ENCODE measurements at regions not wholly inside any gene's neighbourhood (a gene's known extent, or its start where the extent isn't known, plus 50 kb on each side); places are given as distances from the start of the nearest gene placed in this dataset.

- TF ChIP-seq ZNF512 (CRISPR knock-in tag; IDR thresholded peaks at IDR 0.05; ENCODE audit: borderline replicate concordance) (no peak), PREB (CRISPR knock-in tag; IDR thresholded peaks at IDR 0.05; ENCODE audit: borderline replicate concordance) (no peak), CREM (CRISPR knock-in tag; IDR thresholded peaks at IDR 0.05) (no peak)
These were observed 55.7 kb upstream of the RELN start (continued) for GRCh38 chr7:104045183-104045582.

DNA sequence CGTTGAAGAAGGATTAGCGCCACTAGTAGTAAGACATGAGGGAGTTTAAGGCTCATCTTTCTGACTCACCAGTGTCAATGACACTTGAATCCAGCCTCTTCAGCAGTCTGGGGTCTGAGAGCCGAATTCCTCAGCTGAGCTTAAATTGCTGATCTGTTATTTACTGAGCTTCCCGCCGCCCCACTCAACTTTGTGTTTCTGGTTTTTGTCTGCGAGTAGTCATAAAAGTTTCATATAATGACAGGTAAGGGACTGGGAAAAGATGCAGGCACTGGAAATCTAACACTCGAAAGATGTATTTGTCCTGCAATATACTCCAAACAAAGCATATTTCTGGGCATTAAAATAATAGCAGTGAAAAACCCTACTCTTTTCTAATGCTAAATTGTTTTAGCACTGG lies 51.2 kb upstream of the RELN start:
- no peak overlapping the region for H3K4me3 Mint-ChIP-seq

DNA sequence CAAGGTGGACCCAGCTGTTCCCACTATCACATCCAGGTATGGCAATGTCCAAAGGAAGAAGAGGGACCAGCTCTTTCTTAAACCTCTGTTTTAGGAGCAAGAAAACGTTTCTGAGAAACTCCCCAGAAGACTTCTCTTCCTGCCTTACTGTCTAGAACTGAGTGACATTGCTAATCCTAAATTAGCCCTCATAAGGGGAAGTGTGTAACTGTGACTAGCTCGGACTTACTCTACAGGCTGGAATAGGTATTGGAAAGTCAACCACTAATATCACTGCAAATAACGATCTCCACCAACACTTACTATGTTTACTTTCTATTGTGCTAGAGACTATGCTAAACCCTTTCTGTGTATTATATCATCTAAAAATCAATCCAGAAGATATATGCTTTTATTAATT lies 49.9 kb upstream of the RELN start:
- H3K9me3 Mint-ChIP-seq, result peaks cover 11% of the 10 kb centered on the region
- ChIA-PET CTCF (no interaction called here), POLR2A (no interaction called here)
- ATAC-seq (no peak), DNase-seq (ENCODE audit: low spot score) (no peak)
- peaks cover 5% of the 10 kb centered on the region; the same call in 1 of the 2 replicates for H3K4me1 Mint-ChIP-seq
- no peak overlapping the region for H3K27ac Mint-ChIP-seq
- peaks cover 7% of the 10 kb centered on the region for H3K36me3 Mint-ChIP-seq
- H3K4me3 Mint-ChIP-seq, result no peak overlapping the region
- H3K27me3 Mint-ChIP-seq (ENCODE audit: low read depth), result no peaks in the 10 kb centered on the region
- no peak for TF ChIP-seq MLX (CRISPR knock-in tag; IDR thresholded peaks at IDR 0.05)
- no peak for TF ChIP-seq NFATC4 (CRISPR knock-in tag; IDR thresholded peaks at IDR 0.05)
- TF ChIP-seq, protein P1, sequence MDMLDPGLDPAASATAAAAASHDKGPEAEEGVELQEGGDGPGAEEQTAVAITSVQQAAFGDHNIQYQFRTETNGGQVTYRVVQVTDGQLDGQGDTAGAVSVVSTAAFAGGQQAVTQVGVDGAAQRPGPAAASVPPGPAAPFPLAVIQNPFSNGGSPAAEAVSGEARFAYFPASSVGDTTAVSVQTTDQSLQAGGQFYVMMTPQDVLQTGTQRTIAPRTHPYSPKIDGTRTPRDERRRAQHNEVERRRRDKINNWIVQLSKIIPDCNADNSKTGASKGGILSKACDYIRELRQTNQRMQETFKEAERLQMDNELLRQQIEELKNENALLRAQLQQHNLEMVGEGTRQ (CRISPR knock-in tag; IDR thresholded peaks at IDR 0.05), result no peak
- TF ChIP-seq ZNF396 (CRISPR knock-in tag; IDR thresholded peaks at IDR 0.05; ENCODE audit: borderline replicate concordance), result no peak
- no peak for TF ChIP-seq JUN (CRISPR knock-in tag; IDR thresholded peaks at IDR 0.05)
- no peak for TF ChIP-seq IRF1 (CRISPR knock-in tag; IDR thresholded peaks at IDR 0.05)
- TF ChIP-seq JAZF1 (CRISPR knock-in tag; IDR thresholded peaks at IDR 0.05), result no peak
- TF ChIP-seq E2F5 (CRISPR knock-in tag; IDR thresholded peaks at IDR 0.05), result no peak
- TF ChIP-seq, protein P2, sequence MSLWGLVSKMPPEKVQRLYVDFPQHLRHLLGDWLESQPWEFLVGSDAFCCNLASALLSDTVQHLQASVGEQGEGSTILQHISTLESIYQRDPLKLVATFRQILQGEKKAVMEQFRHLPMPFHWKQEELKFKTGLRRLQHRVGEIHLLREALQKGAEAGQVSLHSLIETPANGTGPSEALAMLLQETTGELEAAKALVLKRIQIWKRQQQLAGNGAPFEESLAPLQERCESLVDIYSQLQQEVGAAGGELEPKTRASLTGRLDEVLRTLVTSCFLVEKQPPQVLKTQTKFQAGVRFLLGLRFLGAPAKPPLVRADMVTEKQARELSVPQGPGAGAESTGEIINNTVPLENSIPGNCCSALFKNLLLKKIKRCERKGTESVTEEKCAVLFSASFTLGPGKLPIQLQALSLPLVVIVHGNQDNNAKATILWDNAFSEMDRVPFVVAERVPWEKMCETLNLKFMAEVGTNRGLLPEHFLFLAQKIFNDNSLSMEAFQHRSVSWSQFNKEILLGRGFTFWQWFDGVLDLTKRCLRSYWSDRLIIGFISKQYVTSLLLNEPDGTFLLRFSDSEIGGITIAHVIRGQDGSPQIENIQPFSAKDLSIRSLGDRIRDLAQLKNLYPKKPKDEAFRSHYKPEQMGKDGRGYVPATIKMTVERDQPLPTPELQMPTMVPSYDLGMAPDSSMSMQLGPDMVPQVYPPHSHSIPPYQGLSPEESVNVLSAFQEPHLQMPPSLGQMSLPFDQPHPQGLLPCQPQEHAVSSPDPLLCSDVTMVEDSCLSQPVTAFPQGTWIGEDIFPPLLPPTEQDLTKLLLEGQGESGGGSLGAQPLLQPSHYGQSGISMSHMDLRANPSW (CRISPR knock-in tag; conservative IDR thresholded peaks at IDR 0.05; ENCODE audit: low read depth), result no peak
- TF ChIP-seq MAX (CRISPR knock-in tag; IDR thresholded peaks at IDR 0.05), result no peak
- no peak for TF ChIP-seq NR2C2 (CRISPR knock-in tag; IDR thresholded peaks at IDR 0.05)

More for the DNA sequence above, 51.2 kb upstream of the RELN start:
- Mint-ChIP-seq H3K36me3 (no peaks in the 10 kb centered on the region), H3K9me3 (no peaks in the 10 kb centered on the region), H3K4me1 (peaks cover 5% of the 10 kb centered on the region; the same call in 1 of the 2 replicates), H3K27ac (no peak overlapping the region), H3K27me3 (ENCODE audit: low read depth) (no peaks in the 10 kb centered on the region)
- ATAC-seq (peak; percentile 36; the same call in 1 of the 2 replicates), DNase-seq (ENCODE audit: low spot score) (no peak)
- ChIA-PET CTCF (no interaction called here), POLR2A (no interaction called here)
- TF ChIP-seq NR1H2 (CRISPR knock-in tag; IDR thresholded peaks at IDR 0.05) (no peak), CBFB (CRISPR knock-in tag; IDR thresholded peaks at IDR 0.05; ENCODE audit: low read depth) (no peak), ZNF232 (CRISPR knock-in tag; IDR thresholded peaks at IDR 0.05) (no peak), CTCF (IDR thresholded peaks at IDR 0.05) (no peak), MLX (CRISPR knock-in tag; IDR thresholded peaks at IDR 0.05) (no peak), ESRRA (CRISPR knock-in tag; IDR thresholded peaks at IDR 0.05; ENCODE audit: borderline replicate concordance) (no peak), TEAD1 (CRISPR knock-in tag; IDR thresholded peaks at IDR 0.05) (no peak), ZNF219 (CRISPR knock-in tag; IDR thresholded peaks at IDR 0.05; ENCODE audit: borderline replicate concordance) (no peak)
